ENCODE measurements at regions not wholly inside any gene's neighbourhood (a gene's known extent, or its start where the extent isn't known, plus 50 kb on each side); places are given as distances from the start of the nearest gene placed in this dataset.

DNA sequence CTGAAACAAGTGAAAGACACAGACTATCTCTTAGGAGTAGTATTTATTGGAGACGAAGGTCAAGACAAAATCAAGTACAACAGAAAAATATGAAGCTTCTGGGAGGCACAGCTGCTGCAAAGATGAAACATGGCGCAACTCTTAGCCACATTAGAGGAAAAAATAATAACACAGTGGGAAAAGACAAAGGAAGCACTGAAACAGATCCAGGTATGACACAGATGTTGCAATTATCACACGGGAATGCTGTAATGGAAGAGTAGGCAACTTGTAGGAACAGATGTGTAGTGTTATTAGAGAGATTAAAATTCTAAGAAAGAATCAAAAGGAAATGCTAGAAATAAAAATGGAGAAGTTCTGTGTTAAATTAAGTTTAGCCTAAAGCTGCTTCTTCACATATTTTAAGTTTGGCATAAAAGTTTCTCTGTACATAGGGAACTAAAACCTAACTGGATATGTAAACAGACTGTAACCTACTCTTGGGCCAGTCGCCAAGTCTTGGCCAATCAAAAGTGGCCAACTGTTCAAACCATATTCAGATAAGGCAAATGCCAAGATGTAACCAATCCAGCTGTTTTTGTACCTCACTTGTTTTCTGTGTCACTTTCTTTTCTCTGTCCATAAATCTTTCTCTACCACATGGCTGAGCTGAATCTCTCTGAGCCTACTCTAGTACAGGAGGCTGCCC, 1132.0 kb upstream of the LRRTM3 start:
- no peak for TF ChIP-seq OSR1 (CRISPR knock-in tag; IDR thresholded peaks at IDR 0.05)
- TF ChIP-seq ZFP3 (CRISPR knock-in tag; IDR thresholded peaks at IDR 0.05) = no peak
- TF ChIP-seq RARB (CRISPR knock-in tag; IDR thresholded peaks at IDR 0.05) = no peak
- no peak for TF ChIP-seq ARNTL (CRISPR knock-in tag; IDR thresholded peaks at IDR 0.05; ENCODE audit: borderline replicate concordance, low read depth)
- TF ChIP-seq, protein P1, sequence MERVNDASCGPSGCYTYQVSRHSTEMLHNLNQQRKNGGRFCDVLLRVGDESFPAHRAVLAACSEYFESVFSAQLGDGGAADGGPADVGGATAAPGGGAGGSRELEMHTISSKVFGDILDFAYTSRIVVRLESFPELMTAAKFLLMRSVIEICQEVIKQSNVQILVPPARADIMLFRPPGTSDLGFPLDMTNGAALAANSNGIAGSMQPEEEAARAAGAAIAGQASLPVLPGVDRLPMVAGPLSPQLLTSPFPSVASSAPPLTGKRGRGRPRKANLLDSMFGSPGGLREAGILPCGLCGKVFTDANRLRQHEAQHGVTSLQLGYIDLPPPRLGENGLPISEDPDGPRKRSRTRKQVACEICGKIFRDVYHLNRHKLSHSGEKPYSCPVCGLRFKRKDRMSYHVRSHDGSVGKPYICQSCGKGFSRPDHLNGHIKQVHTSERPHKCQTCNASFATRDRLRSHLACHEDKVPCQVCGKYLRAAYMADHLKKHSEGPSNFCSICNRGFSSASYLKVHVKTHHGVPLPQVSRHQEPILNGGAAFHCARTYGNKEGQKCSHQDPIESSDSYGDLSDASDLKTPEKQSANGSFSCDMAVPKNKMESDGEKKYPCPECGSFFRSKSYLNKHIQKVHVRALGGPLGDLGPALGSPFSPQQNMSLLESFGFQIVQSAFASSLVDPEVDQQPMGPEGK (CRISPR knock-in tag; IDR thresholded peaks at IDR 0.05; ENCODE audit: borderline replicate concordance) = no peak
- TF ChIP-seq ZC3H10 (CRISPR knock-in tag; IDR thresholded peaks at IDR 0.05) = no peak
- TF ChIP-seq CSDC2 (CRISPR knock-in tag; IDR thresholded peaks at IDR 0.05) = no peak
